ENCODE measurements at regions not wholly inside any gene's neighbourhood (a gene's known extent, or its start where the extent isn't known, plus 50 kb on each side); places are given as distances from the start of the nearest gene placed in this dataset.

GRCh38 chr3:165523801-165524200 is 313.4 kb downstream of the BCHE start:
- no peak for TF ChIP-seq EGR1 (IDR thresholded peaks at IDR 0.05; ENCODE audit: low read depth)
- no peak for TF ChIP-seq ATF3 (IDR thresholded peaks at IDR 0.05)
- TF ChIP-seq ZFX (IDR thresholded peaks at IDR 0.05), result no peak
- TF ChIP-seq ZNF274 (IDR thresholded peaks at IDR 0.05; ENCODE audit: low read depth, low read length), result no peak
- TF ChIP-seq SRF (IDR thresholded peaks at IDR 0.05; ENCODE audit: low read depth), result no peak
- TF ChIP-seq POLR2A (IDR thresholded peaks at IDR 0.05; ENCODE audit: borderline replicate concordance, extremely low read depth, insufficient read depth, insufficient read length), result no peak
- TF ChIP-seq MAX (IDR thresholded peaks at IDR 0.05), result no peak
- TF ChIP-seq EZH2phosphoT487 (IDR thresholded peaks at IDR 0.05; ENCODE audit: borderline replicate concordance), result no peak
- TF ChIP-seq JUND (IDR thresholded peaks at IDR 0.05), result no peak
- TF ChIP-seq EZH2 (IDR thresholded peaks at IDR 0.05), result no peak
- no peak for TF ChIP-seq POLR2AphosphoS5 (IDR thresholded peaks at IDR 0.05; ENCODE audit: low read depth, low read length)
- no peak for TF ChIP-seq SP1 (IDR thresholded peaks at IDR 0.05; ENCODE audit: low read depth)
- TF ChIP-seq ZBTB33 (IDR thresholded peaks at IDR 0.05; ENCODE audit: extremely low read depth, insufficient replicate concordance, low read length), result no peak
- no peak for TF ChIP-seq RAD21 (IDR thresholded peaks at IDR 0.05; ENCODE audit: low read depth)
- intact Hi-C loops (cut with micrococcal nuclease), result no loop called here
- no peaks in the 10 kb centered on the region for H4K20me1 ChIP-seq (ENCODE audit: insufficient read depth)
- no TSS peak for BruUV-seq (replicated peaks)
- no peaks in the 10 kb centered on the region for H3K9me2 ChIP-seq (ENCODE audit: insufficient read depth)
- H3K36me3 ChIP-seq (ENCODE audit: control insufficient read depth in 1 of 2, insufficient read depth in 2 of 2, low read length in 2 of 2), result no peaks in the 10 kb centered on the region
- no peak for DNase-seq (ENCODE audit: low read depth, low spot score)
- no peak for ATAC-seq
- H3K27ac ChIP-seq (ENCODE audit: low read depth, low read length), result no peak overlapping the region
- no peaks in the 10 kb centered on the region for H3K9me3 ChIP-seq (ENCODE audit: control insufficient read depth in 1 of 2, insufficient read depth in 1 of 2, low read depth in 1 of 2, low read length in 2 of 2)
- H3K27me3 ChIP-seq (ENCODE audit: insufficient read depth, low read length), result no peaks in the 10 kb centered on the region
- H2AFZ ChIP-seq (ENCODE audit: low read depth, low read length, poor library complexity, severe bottlenecking), result no peak overlapping the region
- H3K4me2 ChIP-seq (ENCODE audit: low read length), result no peak overlapping the region
- ChIA-PET CTCF (no interaction called here), POLR2A (no interaction called here), RAD21 (ENCODE audit: low non-redundant PET in 1 of 2, low total read pairs in 2 of 2, uncharacterized antibody in 2 of 2, unreplicated experiment in 2 of 2) (no interaction called here)
- H3K9ac ChIP-seq (ENCODE audit: low read length), result no peak overlapping the region
- no peaks in the 10 kb centered on the region for H3K79me2 ChIP-seq (ENCODE audit: insufficient read depth, low read length)
- no peak overlapping the region for H3K4me3 ChIP-seq (replicated peaks in 1 of 2; ENCODE audit: low read depth in 1 of 2, low read length in 2 of 2)
- no peaks in the 10 kb centered on the region for H3K4me1 ChIP-seq (ENCODE audit: control insufficient read depth in 1 of 2, insufficient read depth in 2 of 2, low read length in 2 of 2)
